ENCODE measurements at regions not wholly inside any gene's neighbourhood (a gene's known extent, or its start where the extent isn't known, plus 50 kb on each side); places are given as distances from the start of the nearest gene placed in this dataset.

- POLR2A ChIA-PET, result no interaction called here
- H3K4me3 ChIP-seq, result no peak overlapping the region
- no peak for FAIRE-seq
- TF ChIP-seq CEBPB (IDR thresholded peaks at IDR 0.05) (no peak), RNF2 (IDR thresholded peaks at IDR 0.05; ENCODE audit: borderline replicate concordance, low read depth) (no peak), RFX5 (IDR thresholded peaks at IDR 0.05) (no peak), RCOR1 (IDR thresholded peaks at IDR 0.05; ENCODE audit: low read depth, low read length) (no peak), RAD21 (conservative IDR thresholded peaks at IDR 0.05 in 1 of 2, IDR thresholded peaks at IDR 0.05 in 1 of 2) (no peak), MYC (IDR thresholded peaks at IDR 0.05; ENCODE audit: borderline replicate concordance, low read length) (no peak), TP53 (CRISPR knock-in tag; IDR thresholded peaks at IDR 0.05) (no peak)
- H3K9me3 ChIP-seq, result peaks cover 4% of the 10 kb centered on the region; the same call in 1 of the 3 replicates
- H3K4me1 ChIP-seq, result no peaks in the 10 kb centered on the region
- no peak overlapping the region for H3K27ac ChIP-seq
- ATAC-seq, result no peak
- 3% methylated on average over 1 of the region's 1 CpG for WGBS (ENCODE audit: missing lambda C conversion rate)
- no peak overlapping the region for H3K4me2 ChIP-seq
- DNase-seq (ENCODE audit: low read depth in 1 of 2, low spot score in 1 of 2), result no peak
- CTCF ChIA-PET, result no interaction called here
Measured at GRCh38 chr5:118491351-118491750, 497.0 kb downstream of the DTWD2 start.

DNA sequence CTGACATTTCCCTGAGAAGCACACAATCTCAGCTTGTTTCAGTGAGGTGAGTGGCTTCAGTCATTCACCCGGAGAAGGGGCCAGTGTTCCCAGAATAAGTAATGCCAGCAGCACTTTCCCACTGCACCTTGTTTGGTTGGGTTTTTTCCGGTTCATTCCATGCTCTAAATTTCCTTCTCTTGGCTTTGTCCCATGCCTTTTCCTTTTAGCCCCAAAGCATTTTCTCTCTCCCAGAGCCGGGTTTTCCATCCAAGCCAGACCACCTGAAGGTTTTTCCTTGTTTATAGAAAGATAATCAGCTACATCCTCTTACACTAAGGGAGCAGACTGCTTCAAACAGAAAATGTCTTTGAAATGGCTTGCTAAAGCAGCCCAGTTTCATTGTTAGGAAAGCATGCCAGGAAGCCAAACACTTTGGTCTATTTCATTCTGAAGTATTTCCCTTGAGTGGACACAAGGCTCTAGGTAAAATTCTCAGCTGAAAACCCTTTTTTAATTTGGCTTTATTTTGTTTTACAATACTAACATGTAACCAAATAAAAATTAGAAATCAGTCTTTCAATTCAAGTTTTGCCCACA lies 501.6 kb downstream of the DTWD2 start:
- ATAC-seq (no peak), DNase-seq (ENCODE audit: low read depth in 1 of 2, low spot score in 1 of 2) (no peak), FAIRE-seq (no peak)
- ChIA-PET CTCF (interaction anchor here (0.5 to 2.0 kb wide), 2 partner anchors 11 to 1204 kb away, joined by 3 to 4 read pairs; no protein-coding TSS in a partner anchor), POLR2A (no interaction called here)
- no peak overlapping the region for H3K4me3 ChIP-seq
- TF ChIP-seq JUNB (IDR thresholded peaks at IDR 0.05) (no peak), SMC3 (IDR thresholded peaks at IDR 0.05) (no peak), NPAS2 (CRISPR knock-in tag; IDR thresholded peaks at IDR 0.05; ENCODE audit: borderline replicate concordance) (no peak), GATA3 (IDR thresholded peaks at IDR 0.05; ENCODE audit: borderline replicate concordance) (no peak)
- H3K4me2 ChIP-seq, result no peak overlapping the region
- no peak overlapping the region for H3K27ac ChIP-seq
- WGBS (ENCODE audit: missing lambda C conversion rate), result 0% methylated on average over 3 of the region's 3 CpGs
- H3K4me1 ChIP-seq, result no peaks in the 10 kb centered on the region
- no peaks in the 10 kb centered on the region for H3K9me3 ChIP-seq

- CTCF ChIA-PET, result no interaction called here
- no peak for ATAC-seq
Measured at GRCh38 chr5:118479285-118479684, 509.1 kb downstream of the DTWD2 start.

DNA sequence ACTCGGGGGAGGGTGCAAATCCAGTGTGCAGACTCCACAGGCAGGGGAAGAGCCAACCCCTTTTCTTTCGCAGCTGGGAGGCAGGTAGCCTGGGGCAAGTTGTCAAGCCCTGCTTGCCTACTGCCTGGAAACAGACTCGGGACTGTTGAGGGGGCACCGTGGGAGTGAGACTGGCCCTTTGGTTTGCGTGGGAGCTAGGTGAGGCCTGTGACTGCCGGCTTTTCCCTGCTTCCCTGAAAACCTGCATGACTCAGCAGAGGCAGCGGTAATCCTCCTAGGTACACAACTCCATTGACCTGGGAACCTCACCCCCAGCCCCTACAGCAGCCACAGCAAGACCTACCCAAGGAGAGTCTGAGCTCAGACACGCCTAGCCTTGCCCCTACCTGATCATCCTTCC lies 509.5 kb downstream of the DTWD2 start:
- FAIRE-seq (no peak), DNase-seq (ENCODE audit: low read depth in 1 of 2, low spot score in 1 of 2) (no peak), ATAC-seq (no peak)
- POLR2A ChIA-PET, result no interaction called here
- Histone ChIP-seq H3K9me3 (no peaks in the 10 kb centered on the region), H3K4me3 (no peak overlapping the region), H3K27ac (no peak overlapping the region), H3K4me2 (no peak overlapping the region), H3K4me1 (no peaks in the 10 kb centered on the region)
- CTCF ChIA-PET, result no interaction called here
- 1% methylated on average over 7 of the region's 8 CpGs for WGBS (ENCODE audit: missing lambda C conversion rate)
- TF ChIP-seq CHD2 (IDR thresholded peaks at IDR 0.05; ENCODE audit: low read length, partially characterized antibody) (no peak), MAFK (IDR thresholded peaks at IDR 0.05; ENCODE audit: partially characterized antibody) (no peak), ZSCAN20 (CRISPR knock-in tag; IDR thresholded peaks at IDR 0.05) (no peak), GATA3 (IDR thresholded peaks at IDR 0.05; ENCODE audit: borderline replicate concordance) (no peak), FOSL2 (IDR thresholded peaks at IDR 0.05) (no peak), FOSL2 (CRISPR knock-in tag; IDR thresholded peaks at IDR 0.05) (no peak), RNF2 (IDR thresholded peaks at IDR 0.05; ENCODE audit: borderline replicate concordance, low read depth) (no peak), NPAS2 (CRISPR knock-in tag; IDR thresholded peaks at IDR 0.05; ENCODE audit: borderline replicate concordance) (no peak), NFE2L2 (conservative IDR thresholded peaks at IDR 0.05; ENCODE audit: low read length) (no peak), HOXB13 (CRISPR knock-in tag; IDR thresholded peaks at IDR 0.05; ENCODE audit: low read depth) (no peak), KDM1A (IDR thresholded peaks at IDR 0.05; ENCODE audit: low read depth) (no peak), FOXS1 (CRISPR knock-in tag; IDR thresholded peaks at IDR 0.05) (no peak), RCOR1 (IDR thresholded peaks at IDR 0.05; ENCODE audit: low read depth, low read length) (no peak)
- TF ChIP-seq, protein P1, sequence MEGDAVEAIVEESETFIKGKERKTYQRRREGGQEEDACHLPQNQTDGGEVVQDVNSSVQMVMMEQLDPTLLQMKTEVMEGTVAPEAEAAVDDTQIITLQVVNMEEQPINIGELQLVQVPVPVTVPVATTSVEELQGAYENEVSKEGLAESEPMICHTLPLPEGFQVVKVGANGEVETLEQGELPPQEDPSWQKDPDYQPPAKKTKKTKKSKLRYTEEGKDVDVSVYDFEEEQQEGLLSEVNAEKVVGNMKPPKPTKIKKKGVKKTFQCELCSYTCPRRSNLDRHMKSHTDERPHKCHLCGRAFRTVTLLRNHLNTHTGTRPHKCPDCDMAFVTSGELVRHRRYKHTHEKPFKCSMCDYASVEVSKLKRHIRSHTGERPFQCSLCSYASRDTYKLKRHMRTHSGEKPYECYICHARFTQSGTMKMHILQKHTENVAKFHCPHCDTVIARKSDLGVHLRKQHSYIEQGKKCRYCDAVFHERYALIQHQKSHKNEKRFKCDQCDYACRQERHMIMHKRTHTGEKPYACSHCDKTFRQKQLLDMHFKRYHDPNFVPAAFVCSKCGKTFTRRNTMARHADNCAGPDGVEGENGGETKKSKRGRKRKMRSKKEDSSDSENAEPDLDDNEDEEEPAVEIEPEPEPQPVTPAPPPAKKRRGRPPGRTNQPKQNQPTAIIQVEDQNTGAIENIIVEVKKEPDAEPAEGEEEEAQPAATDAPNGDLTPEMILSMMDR (IDR thresholded peaks at IDR 0.05), result no peak
- TF ChIP-seq, protein P2, sequence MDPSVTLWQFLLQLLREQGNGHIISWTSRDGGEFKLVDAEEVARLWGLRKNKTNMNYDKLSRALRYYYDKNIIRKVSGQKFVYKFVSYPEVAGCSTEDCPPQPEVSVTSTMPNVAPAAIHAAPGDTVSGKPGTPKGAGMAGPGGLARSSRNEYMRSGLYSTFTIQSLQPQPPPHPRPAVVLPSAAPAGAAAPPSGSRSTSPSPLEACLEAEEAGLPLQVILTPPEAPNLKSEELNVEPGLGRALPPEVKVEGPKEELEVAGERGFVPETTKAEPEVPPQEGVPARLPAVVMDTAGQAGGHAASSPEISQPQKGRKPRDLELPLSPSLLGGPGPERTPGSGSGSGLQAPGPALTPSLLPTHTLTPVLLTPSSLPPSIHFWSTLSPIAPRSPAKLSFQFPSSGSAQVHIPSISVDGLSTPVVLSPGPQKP (IDR thresholded peaks at IDR 0.05; ENCODE audit: low read depth, low read length), result no peak

More at GRCh38 chr5:118479285-118479684, 509.1 kb downstream of the DTWD2 start:
- TF ChIP-seq ZFP36 (IDR thresholded peaks at IDR 0.05; ENCODE audit: borderline replicate concordance, partially characterized antibody) (no peak), RCOR1 (IDR thresholded peaks at IDR 0.05; ENCODE audit: low read depth, low read length) (no peak), JUN (IDR thresholded peaks at IDR 0.05) (no peak), ZNF302 (CRISPR knock-in tag; IDR thresholded peaks at IDR 0.05) (no peak), EHF (CRISPR knock-in tag; IDR thresholded peaks at IDR 0.05) (no peak), POLR2AphosphoS2 (conservative IDR thresholded peaks at IDR 0.05; ENCODE audit: low read length) (no peak), FOSB (CRISPR knock-in tag; IDR thresholded peaks at IDR 0.05) (no peak), HMGXB4 (CRISPR knock-in tag; IDR thresholded peaks at IDR 0.05; ENCODE audit: borderline replicate concordance) (no peak), MYC (IDR thresholded peaks at IDR 0.05; ENCODE audit: borderline replicate concordance, low read length) (no peak)
- Histone ChIP-seq H3K4me3 (no peak overlapping the region), H3K27ac (no peak overlapping the region), H3K9me3 (no peaks in the 10 kb centered on the region), H3K4me2 (no peak overlapping the region), H3K4me1 (no peaks in the 10 kb centered on the region)
- no peak for FAIRE-seq
- DNase-seq (ENCODE audit: low read depth in 1 of 2, low spot score in 1 of 2), result no peak
- WGBS (ENCODE audit: missing lambda C conversion rate), result 4% methylated on average over 2 of the region's 2 CpGs
- POLR2A ChIA-PET, result no interaction called here
